ENCODE measurements at regions not wholly inside any gene's neighbourhood (a gene's known extent, or its start where the extent isn't known, plus 50 kb on each side); places are given as distances from the start of the nearest gene placed in this dataset.

DNA sequence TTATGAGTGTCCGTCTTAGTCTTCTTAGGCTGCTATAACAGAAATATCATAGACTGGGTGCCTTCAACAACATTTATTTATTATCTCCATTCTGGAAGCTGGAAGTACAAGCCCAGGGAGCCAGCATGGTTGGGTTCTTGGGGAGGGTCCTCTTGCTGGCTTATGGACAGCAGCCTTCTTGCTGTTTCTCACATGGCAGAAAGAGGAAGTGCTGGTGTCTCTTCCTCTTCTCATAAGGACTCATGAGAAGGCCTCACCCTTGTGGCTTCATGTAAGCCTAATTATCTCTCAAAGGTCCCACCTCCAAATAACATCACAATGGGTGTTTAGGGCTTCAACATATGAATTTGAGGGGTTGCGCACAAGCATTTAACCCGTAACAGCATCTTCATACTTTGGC is 207.0 kb upstream of the COX10 start:
- no peak for TF ChIP-seq CTCF (IDR thresholded peaks at IDR 0.05; ENCODE audit: poor library complexity, severe bottlenecking)
- TF ChIP-seq EZH2 (IDR thresholded peaks at IDR 0.05; ENCODE audit: borderline replicate concordance, insufficient read depth, low read length, poor library complexity, severe bottlenecking), result no peak
- TF ChIP-seq EP300 (conservative IDR thresholded peaks at IDR 0.05; ENCODE audit: poor library complexity, severe bottlenecking), result no peak
- no peak for TF ChIP-seq MXI1 (conservative IDR thresholded peaks at IDR 0.05; ENCODE audit: poor library complexity, severe bottlenecking)
- TF ChIP-seq POLR2AphosphoS5 (IDR thresholded peaks at IDR 0.05), result no peak
- TF ChIP-seq TAF1 (IDR thresholded peaks at IDR 0.05; ENCODE audit: low read depth), result no peak
- TF ChIP-seq RAD21 (conservative IDR thresholded peaks at IDR 0.05), result no peak
